ENCODE measurements at regions not wholly inside any gene's neighbourhood (a gene's known extent, or its start where the extent isn't known, plus 50 kb on each side); places are given as distances from the start of the nearest gene placed in this dataset.

GRCh38 chr7:97480772-97481390, 251.0 kb upstream of the TAC1 start:
- no peaks in the 10 kb centered on the region for H3K9me3 ChIP-seq (ENCODE audit: insufficient read depth in 2 of 2, low read depth in 1 of 2, low read length in 1 of 2)
- H2BK15ac ChIP-seq (ENCODE audit: low read length), result no peak overlapping the region
- no peak overlapping the region for H4K8ac ChIP-seq (ENCODE audit: extremely low read depth, insufficient read depth, low read length)
- H2AK5ac ChIP-seq (ENCODE audit: low read depth, low read length), result no peak overlapping the region
- no peaks in the 10 kb centered on the region for H4K20me1 ChIP-seq (replicated peaks in 1 of 2; ENCODE audit: control insufficient read depth in 1 of 2, insufficient read depth in 2 of 2, low read length in 2 of 2)
- no peaks in the 10 kb centered on the region for H3K27me3 ChIP-seq (replicated peaks in 1 of 4; ENCODE audit: control insufficient read depth in 3 of 4, extremely low read depth in 1 of 4, insufficient read depth in 3 of 4, low read length in 3 of 4)
- no peak overlapping the region for H2AFZ ChIP-seq (ENCODE audit: low read length)
- H2BK5ac ChIP-seq (ENCODE audit: low read depth, low read length), result no peak overlapping the region
- H3K56ac ChIP-seq (replicated peaks; ENCODE audit: insufficient read length, low read depth, low read length), result no peak overlapping the region
- no peak overlapping the region for H3K14ac ChIP-seq (ENCODE audit: insufficient read length)
- H3K36me3 ChIP-seq (ENCODE audit: control insufficient read depth in 2 of 4, insufficient read depth in 4 of 4, low read length in 3 of 4), result no peaks in the 10 kb centered on the region
- H3K4me3 ChIP-seq (ENCODE audit: extremely low read depth in 1 of 4, insufficient read depth in 2 of 4, low read depth in 3 of 4, low read length in 4 of 4), result no peak overlapping the region
- no peak overlapping the region for H2BK20ac ChIP-seq (ENCODE audit: low read length)
- WGBS, 2 experiments (ENCODE audit: extremely low coverage in 1 of 2, insufficient coverage in 1 of 2, insufficient read length in 1 of 2, insufficient replicate concordance in 2 of 2, low coverage in 1 of 2, low lambda C conversion rate in 2 of 2, missing lambda C conversion rate in 1 of 2), result 99% methylated on average over 3 of the region's 3 CpGs; no CpG with 5 or more reads in 1 of the 2 experiments
- POLR2A ChIA-PET (ENCODE audit: partially characterized antibody), result no interaction called here
- FAIRE-seq (no peak), DNase-seq (ENCODE audit: low read depth in 1 of 2, low spot score in 2 of 2) (no peak)
- no peak overlapping the region for H4K91ac ChIP-seq (replicated peaks; ENCODE audit: insufficient read length, low read length)
- no peaks in the 10 kb centered on the region for H3K4me1 ChIP-seq (replicated peaks in 1 of 4; ENCODE audit: control insufficient read depth in 3 of 4, insufficient read depth in 4 of 4, low read length in 3 of 4)
- no peaks in the 10 kb centered on the region for H3K79me1 ChIP-seq (ENCODE audit: low read depth, low read length)
- no peak overlapping the region for H3K4me2 ChIP-seq (ENCODE audit: insufficient read depth in 1 of 2, low read depth in 2 of 2, low read length in 2 of 2)
- H3K79me2 ChIP-seq (ENCODE audit: control insufficient read depth in 1 of 2, insufficient read depth in 2 of 2, low read length in 2 of 2), result no peaks in the 10 kb centered on the region
- H2BK120ac ChIP-seq (replicated peaks; ENCODE audit: low read depth, low read length), result no peak overlapping the region
- no peak overlapping the region for H3K18ac ChIP-seq (ENCODE audit: extremely low read depth, low read length)
- no peaks in the 10 kb centered on the region for H3K23me2 ChIP-seq (ENCODE audit: low read depth, low read length)
- H3K4ac ChIP-seq (replicated peaks; ENCODE audit: insufficient read length, low read depth, low read length), result no peak overlapping the region
- no peak overlapping the region for H2BK12ac ChIP-seq (ENCODE audit: low read depth, low read length)
- no peak overlapping the region for H3K23ac ChIP-seq (ENCODE audit: insufficient read length)
- no peak overlapping the region for H4K5ac ChIP-seq (ENCODE audit: insufficient read length, low read depth, low read length)
- CTCF ChIA-PET (ENCODE audit: partially characterized antibody), result interaction anchor here (0.9 to 1.0 kb wide), 2 partner anchors 14 to 25 kb away, joined by 3 read pairs; no protein-coding TSS in a partner anchor
- H3K9ac ChIP-seq (replicated peaks in 1 of 4; ENCODE audit: extremely low read depth in 1 of 4, low read depth in 3 of 4, low read length in 3 of 4), result no peak overlapping the region
- no peak overlapping the region for H3K27ac ChIP-seq (ENCODE audit: low read depth, low read length)
- TF ChIP-seq GTF2F1 (IDR thresholded peaks at IDR 0.05; ENCODE audit: borderline replicate concordance, low read depth, low read length) (no peak), FOSL1 (IDR thresholded peaks at IDR 0.05; ENCODE audit: insufficient read depth, low read depth, low read length) (no peak), SP1 (IDR thresholded peaks at IDR 0.05; ENCODE audit: low read depth, low read length) (no peak), EZH2 (IDR thresholded peaks at IDR 0.05; ENCODE audit: low read depth, low read length, severe bottlenecking) (no peak), RFX5 (IDR thresholded peaks at IDR 0.05; ENCODE audit: borderline replicate concordance, low read depth, low read length) (no peak), POLR2AphosphoS5 (IDR thresholded peaks at IDR 0.05; ENCODE audit: low read depth, low read length) (no peak), USF2 (IDR thresholded peaks at IDR 0.05; ENCODE audit: low read length) (no peak), SP4 (IDR thresholded peaks at IDR 0.05; ENCODE audit: low read length) (no peak), CREB1 (IDR thresholded peaks at IDR 0.05) (no peak), RAD21 (IDR thresholded peaks at IDR 0.05 in 1 of 2, conservative IDR thresholded peaks at IDR 0.05 in 1 of 2; ENCODE audit: low read depth in 2 of 2, low read length in 2 of 2) (no peak), JUND (IDR thresholded peaks at IDR 0.05; ENCODE audit: low read length) (no peak), BRCA1 (IDR thresholded peaks at IDR 0.05; ENCODE audit: low read depth, low read length) (no peak), CEBPB (IDR thresholded peaks at IDR 0.05; ENCODE audit: low read depth, low read length) (no peak)
